ENCODE measurements at regions not wholly inside any gene's neighbourhood (a gene's known extent, or its start where the extent isn't known, plus 50 kb on each side); places are given as distances from the start of the nearest gene placed in this dataset.

DNA sequence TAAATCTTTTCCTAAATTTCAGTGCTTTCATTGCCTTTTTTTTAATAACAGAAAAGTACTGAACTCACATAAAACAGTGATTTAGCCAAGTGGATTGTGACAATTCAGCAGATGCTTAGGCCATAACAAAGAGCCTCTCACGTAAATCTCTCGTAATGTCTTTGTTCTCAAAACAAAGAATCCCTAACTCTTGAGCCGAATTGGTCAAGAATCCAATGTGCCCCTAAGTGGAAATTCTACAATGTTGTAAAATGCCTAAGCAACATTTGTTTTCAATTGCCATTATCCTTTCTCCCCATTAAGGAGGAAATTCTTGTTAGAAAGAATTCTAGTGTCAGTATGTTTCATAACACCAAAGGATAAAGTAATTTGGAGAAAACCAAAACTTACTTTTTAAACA lies 235.7 kb upstream of the THBS1 start:
- no peak for DNase-seq (ENCODE audit: low spot score)

DNA sequence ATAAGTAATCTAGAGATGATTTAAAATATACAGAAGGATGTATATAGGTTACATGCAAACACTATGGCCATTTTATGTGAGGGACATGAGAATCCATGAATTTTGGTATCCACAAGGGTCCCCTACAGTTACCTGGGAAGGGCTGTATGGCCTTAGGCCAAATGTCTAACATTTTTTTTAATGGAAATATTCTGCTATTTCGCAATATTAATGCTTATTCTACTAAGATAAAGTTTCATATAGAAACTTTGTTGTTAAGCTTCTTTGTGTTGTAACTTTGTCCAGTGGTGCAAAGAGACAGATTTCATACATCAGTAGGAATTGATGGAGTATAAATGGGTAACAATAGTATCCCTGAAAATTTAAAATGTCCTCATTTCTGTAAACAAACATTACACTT lies 233.4 kb upstream of the THBS1 start:
- DNase-seq (ENCODE audit: low spot score), result no peak

DNA sequence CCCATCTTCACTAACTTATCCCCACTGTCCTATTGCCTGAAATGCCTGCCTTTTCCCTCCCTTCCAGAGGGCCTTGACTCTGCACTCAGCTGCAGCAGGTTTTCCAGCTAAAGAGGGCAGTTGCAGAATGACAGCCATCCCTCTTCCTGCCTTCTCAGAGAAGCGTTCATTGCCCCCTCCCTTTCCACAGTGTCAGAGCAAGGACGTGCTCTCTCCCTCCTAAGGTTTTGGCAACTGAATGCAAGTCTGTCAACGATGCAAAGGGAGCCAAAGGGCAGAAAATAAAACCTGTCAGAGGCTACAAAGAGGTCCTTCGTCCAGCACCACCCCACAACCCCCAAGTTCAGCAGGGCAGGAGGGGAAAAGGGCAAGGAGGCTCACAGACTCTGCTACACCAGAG lies 230.1 kb upstream of the THBS1 start:
- no peak for DNase-seq (ENCODE audit: low spot score)

DNA sequence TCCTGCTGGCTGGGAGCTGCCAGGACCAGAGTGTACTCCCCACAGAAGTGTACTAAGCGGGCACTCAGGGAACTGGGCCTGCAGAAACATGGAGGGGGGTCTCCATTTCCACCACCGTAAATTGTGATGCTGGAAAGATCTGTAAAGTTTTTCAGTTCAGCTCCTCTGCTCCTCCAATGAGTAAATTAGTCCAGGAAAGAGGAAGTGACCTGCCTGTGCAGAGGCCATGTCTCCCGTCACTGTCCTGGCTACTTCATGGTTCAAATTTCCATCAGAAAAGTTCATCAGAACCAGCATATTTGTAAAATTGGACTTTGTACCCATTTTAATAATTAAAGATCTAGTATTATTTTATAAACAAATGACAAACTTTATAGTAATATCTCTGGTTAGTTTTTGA lies 226.7 kb upstream of the THBS1 start:
- no peak for DNase-seq (ENCODE audit: low spot score)

DNA sequence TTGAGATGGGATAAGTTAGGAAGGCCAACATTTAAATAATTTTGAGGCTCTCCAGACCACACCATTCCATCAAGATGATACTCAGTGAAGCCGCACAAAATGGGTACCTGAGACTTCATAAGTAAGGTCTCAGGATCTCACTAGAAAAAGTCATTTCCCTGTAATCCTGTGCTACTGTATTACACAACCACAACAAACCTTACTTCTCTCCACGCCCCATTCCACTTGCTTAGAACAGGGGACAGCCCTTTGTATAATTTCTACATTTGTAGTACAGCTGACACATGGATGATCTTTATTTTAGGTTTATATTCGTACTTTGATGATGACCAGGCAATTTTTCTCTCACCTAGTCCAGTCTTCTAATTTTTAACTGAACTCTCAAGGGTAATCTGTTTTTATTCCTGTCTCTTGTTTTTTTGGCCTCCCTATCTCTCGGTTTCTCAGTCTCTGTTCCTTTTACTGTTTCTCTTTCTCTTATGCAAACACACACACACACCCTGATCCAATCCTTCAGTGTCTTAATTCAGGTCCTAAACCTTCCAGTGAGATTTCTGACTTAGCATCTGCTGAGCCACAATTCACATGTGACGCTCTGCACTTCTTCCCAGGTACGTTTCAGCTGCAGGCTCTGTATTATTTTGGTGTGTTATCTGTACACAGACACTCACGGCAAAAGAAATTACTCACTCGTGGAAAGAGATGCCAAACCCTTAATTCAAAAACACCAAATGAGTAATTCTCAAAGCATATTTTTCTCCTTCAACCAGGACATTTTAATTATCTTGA lies 223.2 kb upstream of the THBS1 start:
- DNase-seq (ENCODE audit: low spot score), result no peak

DNA sequence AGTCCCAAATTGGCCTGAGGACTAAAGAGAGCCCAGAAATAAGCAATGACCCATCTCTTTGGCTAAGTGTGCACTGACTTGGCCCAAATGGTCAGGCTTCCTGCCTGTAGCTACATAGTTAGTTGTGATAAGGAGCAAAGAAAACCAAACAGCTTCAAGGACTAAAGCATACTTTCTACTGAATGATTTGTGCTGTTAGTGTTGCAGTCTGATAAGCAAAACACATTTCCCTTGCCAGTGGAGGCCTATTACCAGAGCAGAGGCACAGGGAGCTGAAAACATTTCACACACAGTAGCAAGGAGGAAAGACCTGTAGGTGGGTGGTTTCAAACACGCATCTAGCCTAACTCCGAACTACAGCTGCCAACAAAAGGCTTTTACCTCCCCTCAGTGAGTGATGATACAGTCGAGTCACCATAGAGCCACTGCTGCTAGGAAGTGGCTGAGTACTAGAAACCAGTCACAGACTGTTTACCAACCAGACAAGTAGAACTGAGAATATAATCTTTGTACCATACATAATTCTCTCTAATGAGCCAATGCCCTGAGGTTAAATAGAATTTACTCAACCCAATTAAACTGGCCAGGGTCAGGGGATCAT lies 222.3 kb upstream of the THBS1 start:
- no peak for DNase-seq (ENCODE audit: low spot score)

DNA sequence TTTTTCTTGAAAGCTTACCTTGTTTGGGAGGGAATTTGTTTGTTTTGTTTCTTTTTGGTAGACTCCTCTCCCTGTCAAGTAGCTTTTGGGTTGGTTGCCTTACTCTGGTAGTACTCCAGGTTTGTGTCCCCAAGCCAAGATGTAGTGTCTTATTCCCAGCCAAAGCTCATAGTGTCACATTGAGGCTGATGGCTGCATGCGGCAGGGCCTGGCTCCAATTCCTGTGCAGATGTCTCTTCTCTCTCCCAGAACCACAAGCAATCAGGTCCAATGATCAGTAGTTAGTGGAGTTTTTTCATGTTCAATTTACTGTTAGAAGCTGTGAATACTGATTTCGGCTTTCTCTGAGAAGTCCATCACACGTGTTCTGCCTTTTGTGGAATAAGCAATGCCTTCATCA lies 221.1 kb upstream of the THBS1 start:
- no peak for DNase-seq (ENCODE audit: low spot score)

DNA sequence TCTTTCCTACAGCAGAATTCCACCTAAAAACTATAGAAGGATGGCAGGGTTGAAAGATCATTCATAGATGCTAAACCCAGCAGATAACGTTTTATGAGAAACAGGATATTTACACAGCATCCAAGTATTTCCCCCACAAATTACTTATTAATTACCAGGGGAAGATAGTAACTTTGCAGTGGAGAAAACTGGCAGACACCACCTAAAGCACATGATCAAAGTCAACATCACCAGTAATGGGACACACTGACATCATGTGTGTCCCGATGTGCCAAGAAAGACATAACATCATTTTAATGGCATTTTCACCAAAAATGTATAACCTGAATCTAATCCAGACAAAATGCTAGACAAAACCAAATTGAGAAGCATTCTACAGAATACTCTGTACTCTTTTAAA lies 220.4 kb upstream of the THBS1 start:
- no peak for DNase-seq (ENCODE audit: low spot score)

DNA sequence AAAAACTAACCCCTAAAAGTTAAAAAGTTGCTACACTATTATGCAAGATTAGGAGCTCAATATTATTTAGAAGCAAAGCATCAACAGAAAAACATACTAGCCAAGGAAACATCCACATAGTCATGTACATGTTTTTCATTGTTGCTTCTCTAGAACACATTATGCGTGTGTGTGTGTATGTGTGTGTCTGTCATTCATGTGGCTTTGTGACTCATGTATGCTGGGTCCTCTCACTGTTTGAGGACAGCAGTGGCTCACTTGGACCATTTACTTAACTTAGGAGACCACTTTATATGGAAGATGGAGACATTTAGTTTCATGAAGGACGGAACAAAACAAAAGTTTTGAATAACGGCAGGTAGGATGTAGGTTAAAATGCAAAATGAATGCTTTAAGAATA lies 219.4 kb upstream of the THBS1 start:
- DNase-seq (ENCODE audit: low spot score), result no peak

DNA sequence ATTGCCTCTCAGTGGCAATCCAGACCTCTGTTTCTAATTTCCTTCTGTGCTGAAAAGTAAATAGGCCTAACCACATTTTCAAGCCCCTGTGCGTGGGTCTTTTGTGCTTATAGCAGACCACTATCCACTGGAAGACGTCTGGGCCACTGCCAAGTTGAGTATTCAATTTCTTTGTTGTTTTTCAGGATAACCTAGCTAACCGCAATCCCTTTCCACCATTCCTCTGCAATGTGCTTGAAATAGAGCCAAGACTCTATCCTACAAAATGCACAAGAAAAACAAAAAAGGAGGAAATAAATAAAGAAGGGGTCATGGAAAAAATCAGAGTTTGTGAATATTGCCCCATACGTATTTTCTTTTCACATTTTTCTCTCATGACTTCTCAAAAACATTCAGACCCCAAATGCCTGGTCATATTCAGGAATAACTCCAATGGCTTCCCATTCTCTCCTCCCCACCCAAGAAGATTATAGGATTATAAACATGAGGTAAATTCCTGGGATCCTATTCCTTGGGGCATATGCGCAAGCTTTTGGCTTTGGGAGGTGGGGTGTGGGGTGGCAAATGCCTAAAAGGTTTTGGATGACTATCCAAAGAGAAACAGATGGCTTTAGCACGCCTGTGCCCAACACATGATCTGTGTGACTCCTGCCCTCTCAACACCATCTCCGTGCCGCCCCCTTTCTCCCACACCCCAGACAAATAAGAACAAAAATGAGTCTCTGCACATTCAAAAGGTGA lies 217.9 kb upstream of the THBS1 start:
- DNase-seq (ENCODE audit: low spot score), result no peak

DNA sequence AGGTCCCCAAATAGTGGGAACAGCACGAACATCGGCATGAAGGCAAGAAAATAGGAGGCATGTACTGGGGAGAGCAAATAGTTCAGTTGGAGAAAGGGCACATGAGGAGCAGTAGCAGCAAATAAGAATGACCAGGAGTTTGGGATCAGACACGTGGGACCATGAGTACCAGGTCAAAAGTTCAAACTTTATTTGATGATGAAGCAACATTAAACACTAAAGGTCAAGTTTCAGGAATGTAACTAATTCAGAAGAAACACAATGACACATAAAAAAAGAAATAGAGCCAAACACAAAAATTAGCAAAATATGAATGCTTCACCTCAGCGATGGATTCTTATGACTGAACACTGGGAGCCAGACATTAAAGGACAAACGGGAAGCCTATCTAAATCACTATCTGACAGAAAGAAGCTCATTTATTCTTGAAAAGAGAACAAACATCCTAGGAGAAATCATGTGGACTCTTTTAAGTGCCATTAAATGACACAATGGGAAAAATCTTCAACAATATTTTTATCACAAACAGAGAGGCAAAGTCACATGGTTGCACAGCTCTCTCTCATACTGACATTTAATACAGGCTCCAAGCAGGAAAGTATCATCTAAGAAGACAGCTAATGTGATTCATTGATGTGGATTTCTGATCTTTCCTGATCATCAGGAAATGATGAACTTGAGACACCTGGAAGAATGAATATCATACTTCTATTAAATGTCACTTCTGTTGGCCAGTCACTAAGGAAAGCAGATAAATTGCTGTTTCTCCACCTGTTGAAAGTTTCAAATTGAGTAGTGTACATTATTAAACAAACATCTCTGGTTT lies 216.9 kb upstream of the THBS1 start:
- DNase-seq (ENCODE audit: low spot score), result no peak

DNA sequence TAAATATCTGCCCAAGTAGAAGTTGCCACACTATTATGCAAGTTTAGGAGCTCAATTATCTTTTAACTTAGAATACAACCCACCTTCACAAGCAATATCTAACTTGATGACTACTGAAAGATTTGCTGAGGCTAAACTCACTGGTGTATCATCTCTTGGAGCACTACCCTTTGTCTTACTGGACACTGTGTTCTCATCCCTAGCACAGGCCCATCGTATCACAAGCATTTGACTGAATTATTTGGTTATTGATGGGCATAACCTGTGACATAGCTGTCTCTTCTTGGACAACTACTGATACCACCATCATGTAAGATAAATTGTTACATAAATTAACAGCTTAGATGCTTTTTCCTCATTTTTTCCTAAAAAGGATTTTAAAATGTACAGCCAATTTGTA lies 216.2 kb upstream of the THBS1 start:
- no peak for DNase-seq (ENCODE audit: low spot score)

DNA sequence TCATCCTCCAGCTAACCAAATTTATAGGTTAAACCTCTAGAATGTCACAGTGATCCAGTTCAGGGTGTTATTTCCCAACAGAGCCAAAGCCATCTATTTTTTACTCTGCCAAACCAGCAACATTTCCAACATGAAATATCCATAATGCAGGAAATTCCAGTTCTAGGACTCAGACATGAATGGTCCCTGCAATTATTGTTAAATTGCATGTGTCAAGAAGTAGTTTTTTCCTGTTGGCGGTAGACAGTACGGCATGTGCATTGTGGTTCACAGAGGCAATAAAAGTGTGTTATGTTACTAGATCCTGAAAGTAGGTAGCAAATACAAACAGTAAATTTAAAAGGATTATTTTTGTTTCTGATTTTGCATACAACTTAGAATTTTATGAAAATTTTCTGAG lies 215.7 kb upstream of the THBS1 start:
- DNase-seq (ENCODE audit: low spot score), result no peak

DNA sequence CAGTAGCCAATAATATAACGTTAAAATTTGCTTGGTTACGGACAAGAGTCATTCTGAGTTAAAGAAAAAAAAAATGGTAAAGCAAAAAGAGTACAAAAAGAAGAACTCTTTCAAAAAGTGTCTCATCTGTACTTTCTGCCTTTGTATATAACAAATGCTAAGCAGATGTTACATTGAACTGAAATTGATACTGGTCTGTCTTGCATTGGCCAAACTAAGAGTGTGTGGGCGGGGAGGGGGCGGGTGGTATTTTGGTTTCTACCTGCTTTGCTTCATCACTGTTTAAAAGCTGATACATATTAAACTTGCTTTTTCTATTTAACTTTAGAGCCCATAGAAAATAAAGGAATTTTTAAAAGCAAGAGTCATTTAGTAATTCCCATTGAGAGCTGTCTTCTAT lies 215.0 kb upstream of the THBS1 start:
- no peak for DNase-seq (ENCODE audit: low spot score)

DNA sequence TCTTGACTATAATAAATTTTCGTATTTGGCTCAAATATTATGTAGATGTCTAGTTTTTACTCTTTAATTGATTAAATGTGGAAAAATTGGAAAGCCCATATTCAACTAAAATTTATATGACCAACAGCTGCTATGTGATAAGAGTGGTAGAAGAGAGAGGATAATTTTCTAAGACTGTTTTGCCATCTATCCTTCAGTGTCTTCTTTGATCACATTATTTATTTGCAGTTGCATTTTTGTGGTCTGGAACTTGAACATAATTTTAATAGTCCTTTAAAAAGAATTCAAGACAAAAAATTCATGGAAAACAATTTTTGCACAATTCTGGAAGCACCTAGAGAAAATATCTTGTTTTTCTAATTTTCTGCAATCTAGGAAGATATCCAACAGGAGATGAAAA lies 213.3 kb upstream of the THBS1 start:
- no peak for DNase-seq (ENCODE audit: low spot score)

DNA sequence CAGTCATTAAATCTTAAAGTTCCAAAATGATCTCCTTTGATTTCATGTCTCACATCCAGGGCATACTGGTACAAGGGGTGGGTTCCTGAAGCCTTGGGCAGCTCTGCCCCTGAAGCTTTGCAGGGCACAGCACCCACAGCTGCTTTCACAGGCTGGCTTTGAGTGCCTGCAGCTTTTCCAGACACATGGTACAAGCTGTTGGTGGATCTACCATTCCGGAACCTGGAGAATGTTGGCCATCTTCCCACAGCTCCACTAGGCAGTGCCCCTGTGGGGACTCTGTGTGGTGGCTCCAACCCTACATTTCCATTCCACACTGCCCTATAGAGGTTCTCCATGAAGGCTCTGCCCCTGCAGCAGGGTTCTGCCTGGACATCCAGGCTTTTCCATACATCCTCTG lies 211.1 kb upstream of the THBS1 start:
- DNase-seq (ENCODE audit: low spot score), result no peak

DNA sequence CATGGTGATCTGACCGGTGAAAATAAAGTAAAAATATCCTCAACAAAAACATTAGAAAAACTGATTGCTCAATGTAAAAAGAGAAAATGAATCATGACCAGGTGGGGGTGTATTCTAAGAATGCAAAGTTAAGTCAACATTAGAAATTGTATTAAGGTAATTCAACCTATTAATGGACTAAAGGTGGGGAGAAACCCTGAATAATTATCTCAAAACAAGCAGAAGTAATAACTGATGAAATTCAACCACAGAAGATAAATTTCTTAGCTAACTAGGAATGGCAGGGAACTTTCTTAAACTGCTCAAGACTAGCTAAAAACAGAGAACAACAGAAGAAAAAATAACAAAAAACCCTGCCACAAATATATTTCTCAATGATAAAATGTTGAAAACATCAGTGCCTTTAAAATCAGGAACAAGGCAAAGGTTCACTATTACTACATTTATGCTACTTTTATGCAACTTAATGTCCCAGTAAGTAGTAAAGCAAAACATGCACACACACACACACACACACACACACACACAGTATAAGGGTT lies 204.4 kb upstream of the THBS1 start:
- no peak for DNase-seq (ENCODE audit: low spot score)

DNA sequence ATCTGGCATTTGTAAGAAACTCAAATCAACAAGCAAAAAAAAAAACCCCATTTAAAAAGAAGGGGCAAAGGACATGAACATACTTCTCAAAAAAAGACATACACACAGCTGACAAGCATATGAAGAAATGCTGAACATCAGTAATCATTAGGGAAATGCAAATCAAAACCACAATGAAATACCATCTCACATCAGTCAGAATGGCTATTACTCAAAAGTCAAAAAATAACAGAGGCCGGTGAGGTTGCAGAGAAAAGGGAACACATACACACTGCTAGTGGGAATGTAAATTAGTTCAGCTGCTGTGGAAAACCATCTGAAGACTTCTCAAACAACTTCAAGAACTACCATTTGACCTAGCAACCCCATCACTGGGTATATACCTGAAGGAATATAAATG lies 199.4 kb upstream of the THBS1 start:
- DNase-seq (ENCODE audit: low spot score), result no peak

DNA sequence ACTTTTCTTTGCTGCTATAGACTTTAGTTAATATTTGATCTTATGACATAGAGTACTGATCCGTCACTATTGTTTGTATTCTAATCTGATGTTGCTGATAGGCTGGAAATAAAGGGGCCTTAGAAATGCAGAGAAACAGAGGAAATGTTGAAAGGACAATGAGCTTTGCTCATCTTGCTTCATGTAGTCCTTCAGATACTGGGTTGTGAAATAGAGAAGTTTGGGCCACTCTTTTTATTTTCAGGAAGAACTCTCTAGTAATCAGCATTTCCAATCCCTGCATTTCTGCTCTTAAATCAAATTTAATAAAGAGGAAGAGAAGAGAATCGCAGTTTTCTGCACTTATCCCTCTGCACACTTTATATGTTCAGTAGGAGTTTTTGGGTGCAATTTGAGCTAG lies 192.8 kb upstream of the THBS1 start:
- DNase-seq (ENCODE audit: low spot score), result no peak

DNA sequence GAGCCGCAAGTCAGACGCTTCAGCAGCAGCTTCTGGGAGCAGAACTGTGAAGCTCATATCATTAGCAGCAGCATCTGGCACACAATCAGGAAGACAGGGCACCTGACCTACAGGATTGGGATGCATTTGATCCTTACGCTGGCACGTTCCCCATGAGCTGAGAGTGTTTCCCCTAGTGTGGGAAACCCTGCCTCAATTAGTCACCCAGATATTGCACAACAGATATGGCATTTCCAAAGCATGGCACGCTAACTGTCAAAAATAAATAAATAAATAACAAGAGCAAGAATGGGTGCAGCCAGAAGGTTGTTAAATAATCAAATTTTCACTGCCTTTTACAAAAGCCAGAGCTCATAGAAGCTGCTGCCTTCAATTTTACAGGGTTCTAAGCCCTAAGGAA lies 189.6 kb upstream of the THBS1 start:
- no peak for DNase-seq (ENCODE audit: low spot score)

DNA sequence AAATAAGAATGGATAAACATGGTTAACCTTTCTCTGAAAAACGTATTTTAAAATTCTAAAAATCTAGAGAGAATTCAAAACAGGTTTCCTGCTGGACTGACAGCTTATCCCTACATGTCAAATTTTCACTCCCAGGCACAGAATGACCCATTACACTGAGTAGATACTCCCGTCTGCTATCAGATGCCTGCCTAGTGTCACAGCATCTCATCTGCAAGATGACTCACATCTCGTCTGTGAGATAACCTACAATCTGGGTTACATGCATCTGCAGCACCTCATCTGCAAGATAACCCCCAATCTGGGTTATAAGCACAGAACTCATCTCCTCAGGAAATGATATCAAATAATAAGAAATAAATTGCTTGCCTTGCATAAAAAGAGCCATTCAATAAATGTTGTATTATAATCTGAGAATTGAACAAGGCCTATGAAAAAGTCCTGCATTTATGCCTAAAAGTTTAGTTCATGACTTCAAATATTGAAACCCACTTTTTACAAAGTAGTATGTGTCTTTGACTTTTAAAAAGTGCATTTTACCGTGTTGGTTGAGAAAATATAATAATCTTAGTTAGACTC lies 188.3 kb upstream of the THBS1 start:
- DNase-seq (ENCODE audit: low spot score), result no peak
